Activated T-helper 17 cell treated with anti-CD3 and anti-CD28 coated beads, Interleukin-2, amount 50 U/mL, for 72 hours (primary cell): ENCODE measurements at regions not wholly inside any gene's neighbourhood (a gene's known extent, or its start where the extent isn't known, plus 50 kb on each side); places are given as distances from the start of the nearest gene placed in this dataset.
"Not testable (repeated sequence)": the region's sequence is repeated elsewhere in the genome, so short reads cannot be mapped to it uniquely, and the experiment has no call there.

Source experiments
- ATAC-seq: fragments of 150-1000 bp; cut with Tn5 transposase; replicated peaks from 2 replicates; pipeline ENCODE4 v1.10.0; 2021; ENCODE audit warnings: mild to moderate bottlenecking, moderate library complexity
- H3K27ac Mint-ChIP-seq: one replicate; pipeline ENCODE4 v1.8.0; 2022; ENCODE audit warnings: mixed read lengths
- H3K27me3 Mint-ChIP-seq: one replicate; pipeline ENCODE4 v1.8.0; 2022; ENCODE audit warnings: mixed read lengths
- H3K36me3 Mint-ChIP-seq: one replicate; pipeline ENCODE4 v1.8.0; 2022; ENCODE audit warnings: low read depth, mild to moderate bottlenecking, mixed read lengths
- H3K4me1 Mint-ChIP-seq: one replicate; pipeline ENCODE4 v1.8.0; 2022; ENCODE audit warnings: mixed read lengths
- H3K4me3 Mint-ChIP-seq: one replicate; pipeline ENCODE4 v1.8.0; 2022; ENCODE audit warnings: mild to moderate bottlenecking, mixed read lengths
- H3K9me3 Mint-ChIP-seq: one replicate; pipeline ENCODE4 v1.8.0; 2022; ENCODE audit warnings: mixed read lengths

GRCh38 chr4:66767442-66767841 is 777.9 kb downstream of the CENPC start:
- H3K4me3 Mint-ChIP-seq, result no peak overlapping the region
- H3K9me3 Mint-ChIP-seq, result peaks cover 8% of the 10 kb centered on the region
- ATAC-seq, result no peak
- H3K36me3 Mint-ChIP-seq, result no peaks in the 10 kb centered on the region
- H3K27ac Mint-ChIP-seq, result no peak overlapping the region
- no peaks in the 10 kb centered on the region for H3K4me1 Mint-ChIP-seq
- H3K27me3 Mint-ChIP-seq, result no peaks in the 10 kb centered on the region

GRCh38 chr4:66766557-66766956 is 778.7 kb downstream of the CENPC start:
- Mint-ChIP-seq H3K27me3 (no peaks in the 10 kb centered on the region), H3K4me1 (no peaks in the 10 kb centered on the region), H3K9me3 (peaks cover 8% of the 10 kb centered on the region), H3K36me3 (no peaks in the 10 kb centered on the region), H3K4me3 (no peak overlapping the region), H3K27ac (no peak overlapping the region)
- no peak for ATAC-seq

- H3K27me3 Mint-ChIP-seq, result no peaks in the 10 kb centered on the region
- no peaks in the 10 kb centered on the region for H3K4me1 Mint-ChIP-seq
- H3K27ac Mint-ChIP-seq, result no peak overlapping the region
- no peaks in the 10 kb centered on the region for H3K9me3 Mint-ChIP-seq
- ATAC-seq, result no peak
- no peaks in the 10 kb centered on the region for H3K36me3 Mint-ChIP-seq
- no peak overlapping the region for H3K4me3 Mint-ChIP-seq
These were observed 795.0 kb downstream of the CENPC start for GRCh38 chr4:66750273-66750672.

GRCh38 chr4:66746918-66747317 is 798.4 kb downstream of the CENPC start:
- not testable (repeated sequence) for H3K4me3 Mint-ChIP-seq, H3K27ac Mint-ChIP-seq, H3K27me3 Mint-ChIP-seq, H3K4me1 Mint-ChIP-seq, ATAC-seq, H3K36me3 Mint-ChIP-seq, H3K9me3 Mint-ChIP-seq

- Mint-ChIP-seq H3K36me3 (no peaks in the 10 kb centered on the region), H3K4me3 (no peak overlapping the region), H3K27me3 (no peaks in the 10 kb centered on the region), H3K9me3 (peaks cover 12% of the 10 kb centered on the region), H3K4me1 (no peaks in the 10 kb centered on the region), H3K27ac (no peak overlapping the region)
- ATAC-seq, result no peak
These were observed 804.2 kb downstream of the CENPC start for GRCh38 chr4:66741081-66741480.

- ATAC-seq, result no peak
- no peaks in the 10 kb centered on the region for H3K27me3 Mint-ChIP-seq
- no peak overlapping the region for H3K4me3 Mint-ChIP-seq
- no peaks in the 10 kb centered on the region for H3K4me1 Mint-ChIP-seq
- H3K27ac Mint-ChIP-seq, result no peak overlapping the region
- peaks cover 12% of the 10 kb centered on the region for H3K9me3 Mint-ChIP-seq
- H3K36me3 Mint-ChIP-seq, result no peaks in the 10 kb centered on the region
These were observed 808.7 kb downstream of the CENPC start for GRCh38 chr4:66736606-66737005.

GRCh38 chr4:66728280-66728679 is 817.0 kb downstream of the CENPC start:
- ATAC-seq, result no peak
- H3K4me1 Mint-ChIP-seq, result no peaks in the 10 kb centered on the region
- H3K36me3 Mint-ChIP-seq, result no peaks in the 10 kb centered on the region
- no peak overlapping the region for H3K4me3 Mint-ChIP-seq
- no peaks in the 10 kb centered on the region for H3K27me3 Mint-ChIP-seq
- no peak overlapping the region for H3K27ac Mint-ChIP-seq
- peaks cover 11% of the 10 kb centered on the region for H3K9me3 Mint-ChIP-seq

- H3K27me3 Mint-ChIP-seq, H3K4me3 Mint-ChIP-seq, H3K27ac Mint-ChIP-seq, H3K4me1 Mint-ChIP-seq, H3K36me3 Mint-ChIP-seq, ATAC-seq, H3K9me3 Mint-ChIP-seq: not testable (repeated sequence)
These were observed 832.9 kb downstream of the CENPC start for GRCh38 chr4:66712301-66712921.

- H3K27me3 Mint-ChIP-seq, result no peaks in the 10 kb centered on the region
- peaks cover 5% of the 10 kb centered on the region for H3K9me3 Mint-ChIP-seq
- H3K4me1 Mint-ChIP-seq, result no peaks in the 10 kb centered on the region
- ATAC-seq, result no peak
- no peaks in the 10 kb centered on the region for H3K36me3 Mint-ChIP-seq
- H3K27ac Mint-ChIP-seq, result no peak overlapping the region
- no peak overlapping the region for H3K4me3 Mint-ChIP-seq
These were observed 841.1 kb downstream of the CENPC start for GRCh38 chr4:66704243-66704642.

- Mint-ChIP-seq H3K4me3 (no peak overlapping the region), H3K27me3 (no peaks in the 10 kb centered on the region), H3K27ac (no peak overlapping the region), H3K36me3 (no peaks in the 10 kb centered on the region), H3K9me3 (peaks cover 11% of the 10 kb centered on the region), H3K4me1 (no peaks in the 10 kb centered on the region)
- ATAC-seq, result no peak
These were observed 850.6 kb downstream of the CENPC start for GRCh38 chr4:66694739-66695138.

- H3K4me3 Mint-ChIP-seq, result no peak overlapping the region
- H3K4me1 Mint-ChIP-seq, result no peaks in the 10 kb centered on the region
- H3K27me3 Mint-ChIP-seq, result no peaks in the 10 kb centered on the region
- H3K27ac Mint-ChIP-seq, result no peak overlapping the region
- H3K9me3 Mint-ChIP-seq, result peaks cover 6% of the 10 kb centered on the region
- H3K36me3 Mint-ChIP-seq, result no peaks in the 10 kb centered on the region
- ATAC-seq, result no peak
These were observed 851.6 kb downstream of the CENPC start for GRCh38 chr4:66693694-66694093.

GRCh38 chr4:66691101-66691500 is 854.2 kb downstream of the CENPC start:
- ATAC-seq, result no peak

GRCh38 chr4:66688674-66689073 is 856.6 kb downstream of the CENPC start:
- no peak for ATAC-seq
- Mint-ChIP-seq H3K27me3 (no peaks in the 10 kb centered on the region), H3K4me3 (no peak overlapping the region), H3K9me3 (peaks cover 3% of the 10 kb centered on the region), H3K4me1 (no peaks in the 10 kb centered on the region), H3K36me3 (no peaks in the 10 kb centered on the region), H3K27ac (no peak overlapping the region)

More at GRCh38 chr4:66691101-66691500, 854.2 kb downstream of the CENPC start:
- Mint-ChIP-seq H3K4me1 (no peaks in the 10 kb centered on the region), H3K4me3 (no peak overlapping the region), H3K27me3 (no peaks in the 10 kb centered on the region), H3K36me3 (no peaks in the 10 kb centered on the region), H3K27ac (no peak overlapping the region), H3K9me3 (peaks cover 6% of the 10 kb centered on the region)

GRCh38 chr4:66687459-66687858 is 857.8 kb downstream of the CENPC start:
- no peak overlapping the region for H3K27ac Mint-ChIP-seq
- H3K4me1 Mint-ChIP-seq, result no peaks in the 10 kb centered on the region
- no peaks in the 10 kb centered on the region for H3K27me3 Mint-ChIP-seq
- peaks cover 3% of the 10 kb centered on the region for H3K9me3 Mint-ChIP-seq
- no peaks in the 10 kb centered on the region for H3K36me3 Mint-ChIP-seq
- ATAC-seq, result no peak
- H3K4me3 Mint-ChIP-seq, result no peak overlapping the region

GRCh38 chr4:66681962-66682361 is 863.3 kb downstream of the CENPC start:
- no peaks in the 10 kb centered on the region for H3K4me1 Mint-ChIP-seq
- H3K27ac Mint-ChIP-seq, result no peak overlapping the region
- H3K9me3 Mint-ChIP-seq, result no peaks in the 10 kb centered on the region
- H3K27me3 Mint-ChIP-seq, result no peaks in the 10 kb centered on the region
- no peak for ATAC-seq
- H3K36me3 Mint-ChIP-seq, result no peaks in the 10 kb centered on the region
- H3K4me3 Mint-ChIP-seq, result no peak overlapping the region

GRCh38 chr4:66667249-66667648 is 878.1 kb downstream of the CENPC start:
- Mint-ChIP-seq H3K36me3 (no peaks in the 10 kb centered on the region), H3K27ac (no peak overlapping the region), H3K4me3 (no peak overlapping the region), H3K9me3 (no peaks in the 10 kb centered on the region), H3K27me3 (no peaks in the 10 kb centered on the region), H3K4me1 (no peaks in the 10 kb centered on the region)
- no peak for ATAC-seq
